Activated CD8-positive, alpha-beta T cell treated with anti-CD3 and anti-CD28 coated beads, Interleukin-2, amount 10 ng/mL, durations not matched to agents 7 days and 5 days (primary cell): ENCODE measurements at regions not wholly inside any gene's neighbourhood (a gene's known extent, or its start where the extent isn't known, plus 50 kb on each side); places are given as distances from the start of the nearest gene placed in this dataset.
"Not testable (repeated sequence)": the region's sequence is repeated elsewhere in the genome, so short reads cannot be mapped to it uniquely, and the experiment has no call there.

Experiments used
- ATAC-seq: fragments of 150-1000 bp; cut with Tn5 transposase; one replicate; pipeline ENCODE4 v1.10.0; 2021; ENCODE audit warnings: moderate library complexity
- CTCF ChIA-PET: fragments of 350-600 bp; sonication (Branson Sonifier 250); formaldehyde crosslinking; loops from one replicate; lab custom pipeline; 2021; ENCODE audit warnings: antibody characterized with exemption; lab: Charles Lee
- POLR2A ChIA-PET: fragments of 350-600 bp; sonication (Branson Sonifier 250); formaldehyde crosslinking; loops from one replicate; lab custom pipeline; 2021; ENCODE audit warnings: antibody characterized with exemption; lab: Charles Lee
- DNase-seq: peaks from one replicate; pipeline ENCODE4 v3.0.0-alpha.2; 2020
- H3K27ac Mint-ChIP-seq: one replicate; pipeline ENCODE4 v1.8.0; 2021; ENCODE audit warnings: mild to moderate bottlenecking, mixed read lengths
- H3K27me3 Mint-ChIP-seq: one replicate; pipeline ENCODE4 v1.8.0; 2021; ENCODE audit warnings: low read depth, mixed read lengths
- H3K36me3 Mint-ChIP-seq: one replicate; pipeline ENCODE4 v1.8.0; 2021; ENCODE audit warnings: low read depth, mixed read lengths
- H3K4me1 Mint-ChIP-seq: one replicate; pipeline ENCODE4 v1.8.0; 2021; ENCODE audit warnings: low read depth, mixed read lengths
- H3K4me3 Mint-ChIP-seq: one replicate; pipeline ENCODE4 v1.8.0; 2021; ENCODE audit warnings: mild to moderate bottlenecking, mixed read lengths
- H3K9me3 Mint-ChIP-seq: one replicate; pipeline ENCODE4 v1.8.0; 2022; ENCODE audit warnings: mixed read lengths; ENCODE audit not compliant: insufficient read depth

GRCh38 chr3:34878488-34878887 is 760.8 kb upstream of the ARPP21 start:
- Mint-ChIP-seq H3K27ac (no peak overlapping the region), H3K36me3 (no peaks in the 10 kb centered on the region), H3K4me3 (no peak overlapping the region), H3K9me3 (no peaks in the 10 kb centered on the region), H3K4me1 (no peaks in the 10 kb centered on the region), H3K27me3 (no peaks in the 10 kb centered on the region)
- no peak for DNase-seq
- ChIA-PET CTCF (no interaction called here), POLR2A (no interaction called here)
- no peak for ATAC-seq

DNA sequence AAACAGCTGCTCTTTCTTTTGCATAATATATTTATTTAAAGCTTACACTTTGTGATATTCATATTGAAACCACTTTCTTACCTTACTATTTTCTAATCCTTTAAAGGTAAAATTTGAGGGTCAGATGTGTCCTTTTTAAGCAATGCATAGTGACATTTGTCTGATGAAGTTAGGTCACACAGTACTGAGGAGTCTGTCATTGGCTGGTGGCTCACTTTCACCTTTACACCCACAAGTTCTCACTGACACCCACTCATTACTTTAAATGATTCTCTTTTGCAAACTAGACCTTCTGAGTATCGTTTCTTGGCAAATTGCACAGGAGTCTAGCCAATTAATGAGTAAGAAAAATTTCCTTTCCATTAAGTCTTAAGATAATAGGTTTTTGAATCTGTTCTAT is 758.3 kb upstream of the ARPP21 start:
- no peak overlapping the region for H3K4me3 Mint-ChIP-seq
- CTCF ChIA-PET, result interaction anchor here (1.5 kb wide), 1 partner anchor 10 kb away, joined by 3 read pairs; no protein-coding TSS in a partner anchor
- POLR2A ChIA-PET, result no interaction called here
- ATAC-seq, result no peak
- no peak overlapping the region for H3K27ac Mint-ChIP-seq
- H3K9me3 Mint-ChIP-seq, result no peaks in the 10 kb centered on the region
- no peaks in the 10 kb centered on the region for H3K4me1 Mint-ChIP-seq
- no peaks in the 10 kb centered on the region for H3K27me3 Mint-ChIP-seq
- no peaks in the 10 kb centered on the region for H3K36me3 Mint-ChIP-seq
- DNase-seq, result no peak

GRCh38 chr3:34882764-34883163 is 756.6 kb upstream of the ARPP21 start:
- no peaks in the 10 kb centered on the region for H3K27me3 Mint-ChIP-seq
- ATAC-seq (no peak), DNase-seq (no peak)
- ChIA-PET CTCF (no interaction called here), POLR2A (no interaction called here)
- H3K4me1 Mint-ChIP-seq, result no peaks in the 10 kb centered on the region
- no peak overlapping the region for H3K4me3 Mint-ChIP-seq
- H3K36me3 Mint-ChIP-seq, result no peaks in the 10 kb centered on the region
- H3K27ac Mint-ChIP-seq, result no peak overlapping the region
- no peaks in the 10 kb centered on the region for H3K9me3 Mint-ChIP-seq

GRCh38 chr3:34884007-34884406 is 755.3 kb upstream of the ARPP21 start:
- H3K27ac Mint-ChIP-seq, result no peak overlapping the region
- no peaks in the 10 kb centered on the region for H3K9me3 Mint-ChIP-seq
- H3K4me1 Mint-ChIP-seq, result no peaks in the 10 kb centered on the region
- POLR2A ChIA-PET, result no interaction called here
- ATAC-seq, result no peak
- H3K4me3 Mint-ChIP-seq, result no peak overlapping the region
- CTCF ChIA-PET, result no interaction called here
- no peak for DNase-seq
- no peaks in the 10 kb centered on the region for H3K27me3 Mint-ChIP-seq
- no peaks in the 10 kb centered on the region for H3K36me3 Mint-ChIP-seq

- Mint-ChIP-seq H3K9me3 (no peaks in the 10 kb centered on the region), H3K4me1 (no peaks in the 10 kb centered on the region), H3K36me3 (no peaks in the 10 kb centered on the region), H3K27ac (no peak overlapping the region), H3K27me3 (no peaks in the 10 kb centered on the region), H3K4me3 (no peak overlapping the region)
- ChIA-PET POLR2A (no interaction called here), CTCF (no interaction called here)
- ATAC-seq (no peak), DNase-seq (no peak)
These were observed 752.9 kb upstream of the ARPP21 start for GRCh38 chr3:34886443-34886842.

DNA sequence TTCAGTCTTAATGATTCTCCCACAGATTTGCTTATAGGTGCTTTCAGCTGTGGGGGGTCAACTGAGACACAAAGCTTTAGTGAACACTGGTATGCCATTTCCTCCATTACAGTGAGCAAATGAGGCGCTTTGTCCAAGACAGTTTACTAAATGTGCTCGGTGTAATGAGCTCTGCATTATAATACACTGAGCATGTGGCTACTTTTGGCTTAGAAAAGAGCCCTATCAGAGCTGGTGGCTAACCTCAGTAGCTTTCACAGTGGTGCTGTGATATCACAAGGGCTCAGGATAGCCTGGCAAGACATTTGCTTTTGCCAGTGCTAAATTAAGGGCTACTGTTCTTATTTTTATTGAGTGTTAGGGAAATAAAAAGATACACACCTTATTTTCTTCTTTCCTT is 749.7 kb upstream of the ARPP21 start:
- DNase-seq, result no peak
- CTCF ChIA-PET, result no interaction called here
- H3K36me3 Mint-ChIP-seq, result no peaks in the 10 kb centered on the region

DNA sequence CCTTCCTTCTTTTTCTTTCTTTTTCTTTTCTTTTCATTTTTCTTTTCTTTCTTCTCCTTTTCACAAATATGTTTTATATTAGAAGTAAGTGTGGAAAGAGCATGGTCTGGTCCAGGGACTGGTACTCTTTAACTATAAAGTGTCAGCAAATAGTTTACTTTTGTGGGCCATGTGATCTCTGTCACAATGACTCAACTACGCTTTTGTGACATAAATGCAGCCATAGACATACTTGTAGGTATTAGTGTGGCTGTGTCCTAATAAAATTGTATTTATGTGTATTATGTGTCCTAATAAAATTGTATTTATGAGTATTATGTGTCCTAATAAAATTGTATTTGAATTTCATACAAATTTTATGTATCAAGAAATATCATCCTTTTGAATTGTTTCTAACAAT is 749.1 kb upstream of the ARPP21 start:
- Mint-ChIP-seq H3K4me1 (no peaks in the 10 kb centered on the region), H3K36me3 (no peaks in the 10 kb centered on the region), H3K27ac (no peak overlapping the region), H3K4me3 (no peak overlapping the region), H3K27me3 (no peaks in the 10 kb centered on the region), H3K9me3 (no peaks in the 10 kb centered on the region)
- ChIA-PET POLR2A (no interaction called here), CTCF (no interaction called here)
- DNase-seq (no peak), ATAC-seq (no peak)

More for the DNA sequence above, 749.7 kb upstream of the ARPP21 start:
- no peaks in the 10 kb centered on the region for H3K27me3 Mint-ChIP-seq
- H3K4me3 Mint-ChIP-seq, result no peak overlapping the region
- H3K4me1 Mint-ChIP-seq, result no peaks in the 10 kb centered on the region
- no peak for ATAC-seq
- H3K27ac Mint-ChIP-seq, result no peak overlapping the region
- POLR2A ChIA-PET, result no interaction called here
- no peaks in the 10 kb centered on the region for H3K9me3 Mint-ChIP-seq

GRCh38 chr3:34891941-34892340 is 747.4 kb upstream of the ARPP21 start:
- CTCF ChIA-PET, result no interaction called here
- POLR2A ChIA-PET, result no interaction called here
- H3K4me1 Mint-ChIP-seq, result no peaks in the 10 kb centered on the region

GRCh38 chr3:34895841-34896240 is 743.5 kb upstream of the ARPP21 start:
- ChIA-PET CTCF (no interaction called here), POLR2A (no interaction called here)
- Mint-ChIP-seq H3K9me3 (no peaks in the 10 kb centered on the region), H3K4me1 (no peaks in the 10 kb centered on the region), H3K27ac (no peak overlapping the region), H3K27me3 (no peaks in the 10 kb centered on the region), H3K36me3 (no peaks in the 10 kb centered on the region), H3K4me3 (no peak overlapping the region)
- no peak for ATAC-seq
- no peak for DNase-seq

More at GRCh38 chr3:34891941-34892340, 747.4 kb upstream of the ARPP21 start:
- Mint-ChIP-seq H3K9me3 (no peaks in the 10 kb centered on the region), H3K36me3 (no peaks in the 10 kb centered on the region), H3K27me3 (no peaks in the 10 kb centered on the region), H3K4me3 (no peak overlapping the region), H3K27ac (no peak overlapping the region)
- DNase-seq, result no peak
- no peak for ATAC-seq

DNA sequence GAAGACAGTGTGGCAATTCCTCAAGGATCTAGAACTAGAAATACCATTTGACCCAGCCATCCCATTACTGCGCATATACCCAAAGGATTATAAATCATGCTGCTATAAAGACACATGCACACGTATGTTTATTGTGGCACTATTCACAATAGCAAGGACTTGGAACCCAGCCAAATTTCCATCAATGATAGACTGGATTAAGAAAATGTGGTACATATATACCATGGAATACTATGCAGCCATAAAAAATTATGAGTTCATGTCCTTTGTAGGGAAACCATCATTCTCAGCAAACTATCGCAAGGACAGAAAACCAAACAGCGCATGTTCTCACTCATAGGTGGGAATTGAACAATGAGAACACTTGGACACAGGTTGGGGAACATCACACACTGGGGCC is 729.6 kb upstream of the ARPP21 start:
- H3K4me1 Mint-ChIP-seq, DNase-seq, CTCF ChIA-PET, POLR2A ChIA-PET, ATAC-seq, H3K36me3 Mint-ChIP-seq, H3K4me3 Mint-ChIP-seq, H3K9me3 Mint-ChIP-seq, H3K27me3 Mint-ChIP-seq, H3K27ac Mint-ChIP-seq: not testable (repeated sequence)

- DNase-seq (no peak), ATAC-seq (no peak)
- Mint-ChIP-seq H3K4me3 (no peak overlapping the region), H3K9me3 (no peaks in the 10 kb centered on the region), H3K27ac (no peak overlapping the region), H3K36me3 (no peaks in the 10 kb centered on the region), H3K27me3 (no peaks in the 10 kb centered on the region), H3K4me1 (no peaks in the 10 kb centered on the region)
- ChIA-PET POLR2A (no interaction called here), CTCF (no interaction called here)
These were observed 720.3 kb upstream of the ARPP21 start for GRCh38 chr3:34919025-34919424.

DNA sequence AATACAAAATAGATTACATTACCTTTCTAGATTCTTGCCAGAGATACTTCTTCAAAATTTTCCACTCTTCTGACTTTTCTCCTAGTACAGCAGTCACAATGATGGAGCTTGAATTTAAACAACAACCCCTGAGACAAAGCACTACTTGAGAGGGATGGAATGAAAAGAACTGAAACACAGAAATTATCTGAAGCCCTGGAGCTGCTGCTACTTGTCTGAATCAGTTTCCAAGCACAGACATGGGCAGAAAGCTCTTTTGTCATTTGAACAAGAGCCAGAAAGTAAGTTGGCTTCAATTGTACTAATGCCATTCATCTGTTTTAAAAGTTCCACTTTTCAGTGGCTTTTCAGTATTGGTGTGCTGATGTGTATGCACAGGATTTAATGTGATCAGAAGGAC is 718.5 kb upstream of the ARPP21 start:
- POLR2A ChIA-PET, result no interaction called here
- H3K4me3 Mint-ChIP-seq, result no peak overlapping the region

GRCh38 chr3:34924961-34925360 is 714.4 kb upstream of the ARPP21 start:
- ATAC-seq, result no peak
- H3K4me1 Mint-ChIP-seq, result no peaks in the 10 kb centered on the region
- H3K4me3 Mint-ChIP-seq, result no peak overlapping the region
- H3K27ac Mint-ChIP-seq, result no peak overlapping the region
- ChIA-PET CTCF (no interaction called here), POLR2A (no interaction called here)
- no peaks in the 10 kb centered on the region for H3K27me3 Mint-ChIP-seq
- no peaks in the 10 kb centered on the region for H3K36me3 Mint-ChIP-seq
- no peaks in the 10 kb centered on the region for H3K9me3 Mint-ChIP-seq
- DNase-seq, result no peak

More for the DNA sequence above, 718.5 kb upstream of the ARPP21 start:
- Mint-ChIP-seq H3K4me1 (no peaks in the 10 kb centered on the region), H3K27ac (no peak overlapping the region), H3K9me3 (no peaks in the 10 kb centered on the region), H3K27me3 (no peaks in the 10 kb centered on the region), H3K36me3 (no peaks in the 10 kb centered on the region)
- DNase-seq (no peak), ATAC-seq (no peak)
- CTCF ChIA-PET, result no interaction called here
